OCI-LY1 (cell line): ENCODE measurements at regions not wholly inside any gene's neighbourhood (a gene's known extent, or its start where the extent isn't known, plus 50 kb on each side); places are given as distances from the start of the nearest gene placed in this dataset.

Source experiments
- EZH2 ChIP-seq: fragments of 200-600 bp; sonication (generic), shearing (Covaris generic); IDR thresholded peaks from 2 replicates; pipeline ENCODE4 v1.8.0; 2017; ENCODE audit warnings: borderline replicate concordance, mixed run types, mild to moderate bottlenecking, antibody characterized with exemption, low read length, moderate library complexity, mixed read lengths
- TF ChIP-seq, protein P1 (sequence below): fragments of 200-600 bp; sonication (generic), shearing (Covaris generic); IDR thresholded peaks from 2 replicates; pipeline ENCODE4 v1.5.1; 2017; ENCODE audit warnings: mild to moderate bottlenecking, antibody characterized with exemption, low read length, moderate library complexity, mixed read lengths

DNA sequence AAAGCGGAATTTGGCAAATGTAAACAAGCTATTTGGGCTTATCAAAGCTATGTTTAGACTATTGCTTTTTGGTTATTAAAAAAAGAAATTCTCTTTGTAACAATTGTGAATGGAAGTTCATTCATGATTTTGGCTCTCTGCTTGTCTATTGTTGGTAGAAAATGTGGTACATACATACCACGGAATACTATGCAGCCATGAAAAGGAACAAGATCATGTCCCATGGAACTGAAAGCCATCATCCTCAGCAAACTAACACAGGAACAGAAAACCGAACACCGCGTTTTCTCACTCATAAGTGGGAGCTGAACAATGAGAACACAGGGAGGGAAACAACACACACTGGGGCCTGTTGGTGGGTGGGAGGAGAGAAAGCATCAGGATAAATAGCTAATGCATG lies 465.4 kb downstream of the SETD4 start:
- TF ChIP-seq, protein P1, sequence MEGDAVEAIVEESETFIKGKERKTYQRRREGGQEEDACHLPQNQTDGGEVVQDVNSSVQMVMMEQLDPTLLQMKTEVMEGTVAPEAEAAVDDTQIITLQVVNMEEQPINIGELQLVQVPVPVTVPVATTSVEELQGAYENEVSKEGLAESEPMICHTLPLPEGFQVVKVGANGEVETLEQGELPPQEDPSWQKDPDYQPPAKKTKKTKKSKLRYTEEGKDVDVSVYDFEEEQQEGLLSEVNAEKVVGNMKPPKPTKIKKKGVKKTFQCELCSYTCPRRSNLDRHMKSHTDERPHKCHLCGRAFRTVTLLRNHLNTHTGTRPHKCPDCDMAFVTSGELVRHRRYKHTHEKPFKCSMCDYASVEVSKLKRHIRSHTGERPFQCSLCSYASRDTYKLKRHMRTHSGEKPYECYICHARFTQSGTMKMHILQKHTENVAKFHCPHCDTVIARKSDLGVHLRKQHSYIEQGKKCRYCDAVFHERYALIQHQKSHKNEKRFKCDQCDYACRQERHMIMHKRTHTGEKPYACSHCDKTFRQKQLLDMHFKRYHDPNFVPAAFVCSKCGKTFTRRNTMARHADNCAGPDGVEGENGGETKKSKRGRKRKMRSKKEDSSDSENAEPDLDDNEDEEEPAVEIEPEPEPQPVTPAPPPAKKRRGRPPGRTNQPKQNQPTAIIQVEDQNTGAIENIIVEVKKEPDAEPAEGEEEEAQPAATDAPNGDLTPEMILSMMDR: no peak
- TF ChIP-seq EZH2: no peak
